ENCODE measurements at regions not wholly inside any gene's neighbourhood (a gene's known extent, or its start where the extent isn't known, plus 50 kb on each side); places are given as distances from the start of the nearest gene placed in this dataset.
A peak's percentile ranks its signal among the peaks of the same experiment; 100 is the strongest.

DNA sequence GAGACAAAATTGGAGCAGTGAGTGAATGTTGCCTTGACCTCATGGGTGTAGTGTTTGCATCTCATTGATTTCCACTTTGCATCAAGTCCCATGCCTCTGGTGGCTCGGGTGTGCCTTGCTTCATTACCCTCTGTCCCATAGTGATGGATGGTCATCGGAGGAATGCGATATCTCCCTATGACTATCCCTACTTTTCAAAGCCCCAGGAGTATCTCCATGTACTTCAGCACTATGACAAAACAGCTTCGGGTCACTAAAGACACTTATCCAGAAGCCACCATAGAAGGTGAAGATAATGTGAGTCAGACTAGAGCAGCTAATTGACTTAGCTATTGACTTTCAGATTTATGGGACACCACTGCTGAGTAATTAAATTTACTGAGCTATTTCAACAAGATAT lies 355.1 kb upstream of the CCDC196 start:
- POLR2A ChIA-PET = no interaction called here
- no peak for DNase-seq (ENCODE audit: extremely low spot score)
- CTCF ChIA-PET = no interaction called here
- TF ChIP-seq, protein P1, sequence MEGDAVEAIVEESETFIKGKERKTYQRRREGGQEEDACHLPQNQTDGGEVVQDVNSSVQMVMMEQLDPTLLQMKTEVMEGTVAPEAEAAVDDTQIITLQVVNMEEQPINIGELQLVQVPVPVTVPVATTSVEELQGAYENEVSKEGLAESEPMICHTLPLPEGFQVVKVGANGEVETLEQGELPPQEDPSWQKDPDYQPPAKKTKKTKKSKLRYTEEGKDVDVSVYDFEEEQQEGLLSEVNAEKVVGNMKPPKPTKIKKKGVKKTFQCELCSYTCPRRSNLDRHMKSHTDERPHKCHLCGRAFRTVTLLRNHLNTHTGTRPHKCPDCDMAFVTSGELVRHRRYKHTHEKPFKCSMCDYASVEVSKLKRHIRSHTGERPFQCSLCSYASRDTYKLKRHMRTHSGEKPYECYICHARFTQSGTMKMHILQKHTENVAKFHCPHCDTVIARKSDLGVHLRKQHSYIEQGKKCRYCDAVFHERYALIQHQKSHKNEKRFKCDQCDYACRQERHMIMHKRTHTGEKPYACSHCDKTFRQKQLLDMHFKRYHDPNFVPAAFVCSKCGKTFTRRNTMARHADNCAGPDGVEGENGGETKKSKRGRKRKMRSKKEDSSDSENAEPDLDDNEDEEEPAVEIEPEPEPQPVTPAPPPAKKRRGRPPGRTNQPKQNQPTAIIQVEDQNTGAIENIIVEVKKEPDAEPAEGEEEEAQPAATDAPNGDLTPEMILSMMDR (IDR thresholded peaks at IDR 0.05; ENCODE audit: control extremely low read depth, extremely low read depth, low read depth, missing control alignments) = no peak

DNA sequence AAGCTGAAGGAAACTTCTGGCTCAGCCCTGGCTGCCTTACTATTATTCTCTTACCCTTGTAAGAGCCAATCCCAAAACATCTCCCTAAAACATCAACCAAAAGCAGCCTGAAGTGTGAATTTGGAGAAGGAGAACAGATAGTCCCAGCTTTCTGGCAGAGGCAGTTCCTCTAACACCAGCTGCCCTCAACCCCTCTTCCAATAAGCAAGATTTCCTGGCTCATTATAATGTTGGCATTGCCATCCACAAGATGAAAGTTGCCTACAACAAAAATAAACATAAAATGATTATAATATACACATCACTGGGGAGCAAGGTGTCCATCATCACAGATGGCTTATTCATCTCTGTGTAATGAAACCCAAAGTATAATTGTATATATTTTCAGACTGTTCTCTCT lies 352.5 kb upstream of the CCDC196 start:
- ChIA-PET POLR2A (no interaction called here), CTCF (no interaction called here)
- TF ChIP-seq, protein P1 (IDR thresholded peaks at IDR 0.05; ENCODE audit: control extremely low read depth, extremely low read depth, low read depth, missing control alignments) = no peak
- DNase-seq (ENCODE audit: extremely low spot score) = no peak

DNA sequence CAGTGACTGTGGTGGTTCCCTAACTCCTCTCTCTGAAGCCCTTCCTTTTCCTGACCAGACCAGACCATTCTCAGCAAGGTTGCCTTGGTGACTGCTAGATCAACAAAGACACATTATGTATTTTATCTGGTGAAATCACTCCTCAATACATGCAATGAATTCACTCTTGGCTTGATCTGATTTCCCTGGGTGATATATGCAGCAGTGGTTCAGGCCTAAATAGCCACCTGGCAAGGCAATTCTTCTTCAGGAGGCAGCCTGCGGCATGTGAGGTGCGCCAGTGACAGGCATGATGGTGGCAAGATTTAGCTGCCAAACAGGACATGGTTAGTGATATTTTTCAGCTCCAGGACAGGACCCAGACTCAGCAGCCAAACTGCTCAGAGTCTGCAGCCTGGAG lies 350.3 kb upstream of the CCDC196 start:
- ChIA-PET POLR2A (no interaction called here), CTCF (no interaction called here)
- no peak for DNase-seq (ENCODE audit: extremely low spot score)
- TF ChIP-seq, protein P1 (IDR thresholded peaks at IDR 0.05; ENCODE audit: control extremely low read depth, extremely low read depth, low read depth, missing control alignments) = no peak

DNA sequence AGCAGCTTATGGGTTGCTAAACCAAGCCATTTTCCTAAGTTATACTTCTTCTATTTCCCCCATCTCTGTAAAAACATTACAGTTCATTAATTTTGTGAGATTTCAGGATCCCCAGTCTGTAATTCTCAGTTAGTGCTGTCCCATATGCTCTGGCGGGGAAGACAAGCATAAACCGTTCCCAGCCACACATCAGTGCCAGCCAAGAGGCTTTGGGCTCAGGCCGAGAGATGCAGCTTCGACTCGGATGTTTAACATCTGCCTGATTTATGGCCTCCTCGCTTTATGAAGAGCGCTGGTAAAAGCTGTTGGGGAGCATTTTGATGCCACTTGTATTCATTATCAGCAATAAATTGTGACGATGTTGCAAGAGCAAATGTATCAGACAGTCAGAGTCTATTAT lies 349.1 kb upstream of the CCDC196 start:
- CTCF ChIA-PET = no interaction called here
- POLR2A ChIA-PET = no interaction called here
- DNase-seq (ENCODE audit: extremely low spot score) = no peak
- TF ChIP-seq, protein P1 (IDR thresholded peaks at IDR 0.05; ENCODE audit: control extremely low read depth, extremely low read depth, low read depth, missing control alignments) = no peak

DNA sequence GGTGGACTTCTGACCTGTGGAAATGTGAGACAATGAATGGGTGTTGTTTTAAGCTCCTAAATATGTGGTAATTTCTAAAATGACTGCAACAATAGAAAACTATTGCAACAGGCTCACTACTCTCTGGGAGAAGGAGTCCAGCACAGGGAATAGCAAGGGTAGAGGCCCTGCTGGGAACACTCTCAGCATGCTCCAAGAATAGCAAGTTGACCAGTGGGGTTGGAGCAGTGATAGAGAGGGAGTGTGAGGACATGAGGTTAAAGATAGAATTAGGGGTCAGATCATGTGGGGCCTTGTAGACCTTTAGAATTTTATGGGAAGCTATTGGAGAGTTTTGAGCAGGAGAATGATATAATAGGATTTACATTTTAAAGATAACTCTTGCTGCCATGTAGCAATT lies 346.7 kb upstream of the CCDC196 start:
- TF ChIP-seq, protein P1 (IDR thresholded peaks at IDR 0.05; ENCODE audit: control extremely low read depth, extremely low read depth, low read depth, missing control alignments) = no peak
- ChIA-PET POLR2A (no interaction called here), CTCF (no interaction called here)
- DNase-seq (ENCODE audit: extremely low spot score) = no peak

DNA sequence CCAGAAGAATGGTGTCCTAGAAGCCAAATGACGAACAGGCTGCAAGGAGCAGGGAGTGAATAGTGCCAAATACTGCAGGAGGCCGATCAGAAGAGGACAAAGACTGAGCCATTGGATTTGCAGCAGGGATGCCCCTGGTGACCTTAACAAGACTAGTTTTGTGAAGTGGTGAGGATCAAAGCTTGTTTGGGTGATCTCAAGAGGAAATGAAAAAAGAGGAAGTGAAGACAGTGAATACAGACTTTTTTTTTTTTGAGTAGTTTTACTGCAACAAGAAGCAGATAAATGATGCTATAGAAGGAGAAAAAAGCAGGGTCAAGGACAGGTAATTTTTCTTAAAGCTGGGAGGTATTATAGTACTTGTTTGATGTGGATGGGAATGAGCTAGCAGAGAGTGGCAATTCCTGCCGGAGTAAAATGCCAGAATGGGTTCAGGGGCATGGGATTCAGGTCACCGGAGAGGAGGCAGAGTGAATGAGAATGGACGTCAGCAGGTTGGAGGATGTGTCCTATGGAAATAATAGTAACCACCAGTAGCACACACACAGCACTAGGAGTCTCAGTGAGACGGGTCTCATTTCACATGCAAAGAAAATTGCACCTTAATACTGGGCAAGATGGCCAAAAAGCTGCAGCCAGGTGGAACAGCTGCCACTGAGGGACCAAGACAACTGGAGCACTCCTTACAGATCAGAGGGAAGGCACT lies 345.8 kb upstream of the CCDC196 start:
- CTCF ChIA-PET = no interaction called here
- peak; percentile 68 for DNase-seq (ENCODE audit: extremely low spot score)
- TF ChIP-seq, protein P1 (IDR thresholded peaks at IDR 0.05; ENCODE audit: control extremely low read depth, extremely low read depth, low read depth, missing control alignments) = no peak

More for the DNA sequence above, 345.8 kb upstream of the CCDC196 start:
- POLR2A ChIA-PET = no interaction called here
